Right lobe of liver (tissue), 4 donors: ENCODE measurements at regions not wholly inside any gene's neighbourhood (a gene's known extent, or its start where the extent isn't known, plus 50 kb on each side); places are given as distances from the start of the nearest gene placed in this dataset.

Experiments
- CTCF ChIP-seq, 4 donors: fragments of 200-600 bp in 3 of 4; fragments of 450-650 bp in 1 of 4; IDR thresholded peaks; one replicate each; pipeline versions ENCODE4 v1.5.1 to v1.8.0; 2016 to 2022; ENCODE audit warnings: antibody characterized with exemption in 4 of 4, mild to moderate bottlenecking in 2 of 4
- POLR2A ChIP-seq: fragments of 450-650 bp; IDR thresholded peaks from one replicate; pipeline ENCODE4 v1.6.1; 2017; ENCODE audit warnings: antibody characterized with exemption, mild to moderate bottlenecking
- donor health status: DM: no; HTN: no; CAD: no.
- donor health status: DM: no; HTN: no; CAD: no.
- donor health status: DM: no; HTN: yes; CAD: no.

GRCh38 chr11:79691445-79691844 is 250.6 kb upstream of the TENM4 start:
- no peak for TF ChIP-seq POLR2A
- no peak for TF ChIP-seq CTCF (IDR thresholded peaks at IDR 0.05)
